ENCODE measurements at regions not wholly inside any gene's neighbourhood (a gene's known extent, or its start where the extent isn't known, plus 50 kb on each side); places are given as distances from the start of the nearest gene placed in this dataset.
"Not testable (repeated sequence)": the region's sequence is repeated elsewhere in the genome, so short reads cannot be mapped to it uniquely, and the experiment has no call there.

DNA sequence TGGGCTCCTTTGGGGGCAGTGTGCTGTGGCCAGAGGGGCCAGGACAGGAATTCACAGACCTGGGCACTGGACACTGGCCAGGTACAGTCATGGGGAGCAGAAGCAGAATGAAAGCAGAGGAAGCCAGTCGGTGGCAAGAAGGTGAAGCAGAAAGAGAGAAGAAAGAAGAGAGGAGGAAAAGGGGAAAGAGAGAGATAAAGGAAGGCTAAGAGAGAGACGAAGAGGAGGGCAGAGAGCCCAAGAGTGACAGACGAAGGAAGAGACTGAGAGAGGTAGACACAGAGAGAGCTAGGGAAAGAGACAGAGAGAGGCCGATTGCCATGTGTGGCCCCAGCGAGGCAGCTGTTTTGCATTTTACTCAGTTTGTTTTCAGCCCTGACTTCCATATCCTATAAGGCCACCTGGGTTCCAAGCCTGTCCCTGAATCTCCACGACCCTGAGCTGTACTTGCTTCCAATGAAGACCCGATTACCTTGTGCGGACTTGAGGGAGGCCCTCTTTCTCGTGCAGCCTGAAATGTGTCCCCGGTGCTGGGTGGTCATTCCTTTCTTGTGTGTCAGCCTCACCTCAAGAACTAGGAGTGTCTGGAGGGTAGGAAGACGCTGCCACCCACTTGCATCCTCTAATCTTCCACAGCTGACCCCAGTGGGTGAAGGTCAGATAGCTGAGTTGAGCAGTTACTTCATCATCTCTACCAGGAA lies 73.9 kb downstream of the LSM3 start:
- no peak for DNase-seq (ENCODE audit: low read depth)

GRCh38 chr3:14253022-14253706 lies 74.5 kb downstream of the LSM3 start:
- no peak for DNase-seq (ENCODE audit: low read depth)

- DNase-seq (ENCODE audit: low read depth) = no peak
Measured at GRCh38 chr3:14253707-14254382, 75.2 kb downstream of the LSM3 start.

DNA sequence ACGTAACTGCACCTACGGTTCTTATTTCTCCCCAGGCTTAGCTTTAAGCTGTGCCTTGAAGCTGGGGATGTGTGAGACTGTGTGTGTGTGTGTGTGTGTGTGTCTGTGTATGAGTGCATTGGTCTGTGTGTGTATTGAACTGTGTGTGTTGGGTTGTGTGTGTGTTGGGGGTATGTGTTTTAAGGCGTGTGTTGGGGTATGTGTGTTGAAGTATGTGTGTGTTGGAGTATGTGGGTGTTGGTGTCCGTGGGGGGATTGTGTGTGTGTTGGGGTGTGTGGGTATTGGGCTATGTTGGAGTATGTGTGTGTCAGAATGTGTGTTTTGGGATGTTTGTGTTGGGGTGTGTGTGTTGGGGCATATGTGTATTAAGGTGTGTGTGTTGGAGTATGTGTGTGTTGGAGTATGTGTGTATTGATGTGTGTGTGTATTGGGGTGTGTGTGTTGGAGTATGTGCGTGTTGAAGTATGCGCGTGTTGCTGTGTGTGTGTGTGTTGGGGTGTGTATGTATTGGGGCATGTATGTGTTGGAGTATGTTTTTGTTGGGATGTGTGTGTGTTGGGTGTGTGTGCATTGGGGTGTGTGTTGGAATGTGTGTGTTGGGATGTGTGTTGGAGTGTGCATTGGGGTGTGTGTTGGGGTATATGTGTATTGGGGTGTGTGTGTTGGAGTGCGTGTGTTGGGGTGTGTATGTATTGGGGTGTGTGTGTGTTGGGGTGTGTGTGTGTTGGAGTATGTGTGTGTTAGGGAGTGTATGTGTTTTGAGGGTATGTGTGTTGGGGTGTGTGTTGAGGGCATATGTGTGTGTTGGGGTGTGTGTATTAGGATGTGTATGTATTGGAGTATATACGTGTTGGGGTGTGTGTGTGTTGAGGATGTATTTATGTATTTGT lies 76.4 kb downstream of the LSM3 start:
- DNase-seq (ENCODE audit: low read depth) = no peak

GRCh38 chr3:14256046-14256445 lies 77.4 kb downstream of the LSM3 start:
- no peak for DNase-seq (ENCODE audit: low read depth)

- DNase-seq (ENCODE audit: low read depth) = no peak
Measured at GRCh38 chr3:14256561-14257342, 78.1 kb downstream of the LSM3 start.

GRCh38 chr3:14258906-14259904 lies 80.6 kb downstream of the LSM3 start:
- DNase-seq (ENCODE audit: low read depth) = no peak

- DNase-seq (ENCODE audit: low read depth) = no peak
Measured at GRCh38 chr3:14260463-14260862, 81.8 kb downstream of the LSM3 start.

DNA sequence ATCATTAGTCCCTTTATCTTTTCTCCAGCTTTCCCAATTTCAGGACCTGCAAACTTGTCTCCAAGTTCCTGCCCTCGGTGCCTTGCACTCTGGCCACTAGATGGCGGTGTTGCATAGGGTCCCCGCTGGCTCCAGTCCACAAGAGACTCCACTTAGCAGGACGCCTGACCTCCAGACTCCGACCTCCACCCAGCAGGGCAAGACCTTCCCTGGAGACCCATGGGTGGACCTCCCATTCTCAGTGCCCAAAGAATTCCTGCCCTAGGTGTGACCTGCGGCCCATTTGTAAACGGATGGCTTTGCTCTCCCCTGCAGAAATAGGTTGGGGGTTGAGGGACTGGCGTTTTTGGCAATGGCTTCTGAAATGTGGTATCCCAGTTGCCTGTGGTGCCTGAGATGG lies 82.6 kb downstream of the LSM3 start:
- DNase-seq (ENCODE audit: low read depth) = peak; percentile 61

- no peak for DNase-seq (ENCODE audit: low read depth)
Measured at GRCh38 chr3:14262212-14262611, 83.6 kb downstream of the LSM3 start.

DNA sequence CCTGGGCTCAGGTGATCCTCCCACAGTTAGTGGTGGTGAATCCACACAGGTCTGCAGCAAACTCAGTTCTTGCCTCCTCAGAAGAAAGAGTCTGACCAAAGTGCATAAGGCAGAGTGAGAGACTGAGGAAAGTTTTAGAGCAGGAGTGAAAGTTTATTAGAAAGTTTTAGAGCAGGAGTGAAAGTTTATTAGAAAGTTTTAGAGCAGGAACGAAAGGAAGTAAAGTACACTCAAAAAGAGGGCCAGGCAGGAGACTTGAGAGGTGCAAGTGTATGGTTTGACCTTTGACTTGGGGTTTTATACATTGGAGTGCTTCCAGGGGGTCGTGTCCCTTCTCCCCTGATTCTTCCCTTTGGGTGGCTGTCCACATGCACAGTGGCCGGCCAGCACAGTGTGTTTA lies 84.2 kb downstream of the LSM3 start:
- no peak for DNase-seq (ENCODE audit: low read depth)

GRCh38 chr3:14263317-14264005 lies 84.8 kb downstream of the LSM3 start:
- DNase-seq (ENCODE audit: low read depth) = no peak

DNA sequence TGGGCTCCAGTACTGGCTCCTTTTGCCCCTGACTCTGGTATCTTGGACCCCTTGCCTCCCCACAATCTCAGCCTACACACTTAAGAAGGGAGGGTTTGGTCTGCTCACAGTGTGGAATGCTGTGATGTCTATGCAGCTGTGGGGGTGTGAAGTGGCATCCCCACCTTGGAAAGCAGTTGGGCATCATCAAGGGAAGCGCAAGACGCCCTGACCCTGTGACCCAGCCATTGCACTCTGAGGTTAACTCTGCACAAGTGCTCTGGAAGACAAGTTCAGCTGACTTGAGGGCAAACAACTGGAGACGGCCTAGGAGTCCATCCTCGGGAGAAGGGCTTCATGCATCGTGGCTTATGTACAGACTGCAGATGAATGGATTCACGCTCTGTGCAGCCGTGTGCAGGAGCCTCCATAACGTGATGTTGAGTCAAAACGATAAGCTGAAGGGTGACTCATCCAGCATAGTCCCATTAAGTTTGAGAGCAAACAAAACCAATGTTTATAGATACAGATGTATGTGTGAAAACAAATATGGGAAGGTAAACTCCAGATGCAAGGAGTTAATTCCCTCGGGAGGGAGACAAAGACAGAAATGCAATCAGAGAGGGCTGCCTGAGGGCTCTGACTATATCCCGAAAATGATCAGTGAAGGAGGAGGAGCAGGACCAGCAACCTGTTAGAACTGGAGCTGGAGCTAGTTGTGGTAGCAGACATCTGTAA lies 86.8 kb downstream of the LSM3 start:
- no peak for DNase-seq (ENCODE audit: low read depth)

DNA sequence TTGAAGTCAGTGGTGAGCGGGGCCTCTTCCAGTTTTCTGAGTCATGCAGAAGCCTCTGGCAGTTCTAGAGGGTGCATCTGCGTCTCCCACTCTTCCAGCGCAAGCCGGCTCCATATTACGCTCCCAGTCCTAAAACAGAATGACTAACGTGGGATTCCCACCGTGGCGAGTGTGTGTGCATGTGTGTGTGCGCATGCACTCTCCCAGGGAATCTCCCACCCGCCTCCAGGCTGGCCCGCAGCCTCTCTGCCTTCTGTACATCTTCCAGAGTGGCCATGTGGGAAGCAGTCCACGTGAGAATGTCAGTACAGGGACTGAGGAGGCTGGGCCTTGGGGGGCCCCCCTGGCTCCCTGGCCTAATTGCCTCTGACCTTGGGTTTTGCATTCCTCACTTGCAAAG lies 87.7 kb downstream of the LSM3 start:
- DNase-seq (ENCODE audit: low read depth) = no peak

GRCh38 chr3:14267976-14268375 lies 89.4 kb downstream of the LSM3 start:
- DNase-seq (ENCODE audit: low read depth) = no peak

DNA sequence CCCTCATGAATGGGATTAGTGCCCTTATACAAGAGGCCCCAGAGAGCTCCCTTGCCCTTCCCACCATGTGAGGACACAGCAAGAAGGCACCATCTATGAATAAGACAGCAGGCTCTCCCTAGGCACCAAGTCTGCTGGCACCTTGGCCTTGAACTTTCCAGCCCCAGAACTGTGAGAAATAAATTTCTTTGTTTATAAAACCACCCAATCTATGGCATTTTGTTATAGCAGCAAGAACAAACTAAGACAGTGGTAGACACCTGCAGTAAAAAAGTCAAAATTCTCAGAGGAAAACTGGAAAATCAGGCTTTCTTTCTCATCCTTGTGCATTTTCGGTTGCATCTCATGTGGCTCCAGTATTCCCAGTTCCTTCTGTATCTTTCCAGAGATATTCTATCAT lies 90.3 kb downstream of the LSM3 start:
- no peak for DNase-seq (ENCODE audit: low read depth)

DNA sequence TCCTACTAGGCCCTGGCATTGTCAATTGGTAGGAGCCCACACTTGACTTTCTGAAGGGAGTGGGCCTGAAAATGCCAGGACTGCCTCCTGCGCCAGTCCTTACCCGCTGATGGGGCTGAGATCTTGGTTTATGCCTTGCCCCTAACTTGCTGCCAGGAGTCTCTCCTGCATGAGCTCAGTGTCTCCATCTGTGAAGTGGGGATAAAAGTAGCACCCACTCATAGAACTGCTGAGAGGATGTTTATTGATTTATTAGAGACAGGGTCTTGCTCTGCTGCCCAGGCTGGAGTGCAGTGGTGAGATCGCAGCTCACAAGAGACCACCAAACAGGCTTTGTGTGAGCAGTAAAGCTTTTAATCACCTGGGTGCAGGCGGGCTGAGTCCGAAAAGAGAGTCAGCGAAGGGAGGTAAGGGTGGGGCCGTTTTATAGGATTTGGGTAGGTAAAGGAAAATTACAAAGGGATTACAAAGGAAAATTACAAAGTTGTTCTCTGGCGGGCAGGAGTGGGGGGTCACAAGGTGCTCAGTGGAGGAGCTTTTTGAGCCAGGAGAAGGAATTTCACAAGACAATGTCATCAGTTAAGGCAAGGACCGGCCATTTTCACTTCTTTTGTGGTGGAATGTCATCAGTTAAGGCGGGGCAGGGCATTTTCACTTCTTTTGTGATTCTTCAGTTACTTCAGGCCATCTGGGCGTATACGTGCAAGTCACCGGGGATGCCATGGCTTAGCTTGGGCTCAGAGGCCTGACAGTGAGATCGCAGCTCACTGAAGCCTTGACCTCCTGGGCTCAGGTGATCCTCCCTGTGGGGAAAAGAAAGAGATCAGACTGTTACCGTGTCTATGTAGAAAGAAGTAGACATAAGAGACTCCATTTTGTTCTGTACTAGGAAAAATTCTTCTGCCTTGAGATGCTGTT lies 93.7 kb downstream of the LSM3 start:
- not testable (repeated sequence) for DNase-seq (ENCODE audit: low read depth)

Data from activated T-cell treated with anti-CD3 and anti-CD28 coated beads for 24 hours (primary cell).